SHP77 treated with DMSO at 0.1 percent for 48 hours (cell line): ENCODE measurements at regions not wholly inside any gene's neighbourhood (a gene's known extent, or its start where the extent isn't known, plus 50 kb on each side); places are given as distances from the start of the nearest gene placed in this dataset.

Experiments used
- DNase-seq: peaks from one replicate; lab custom pipeline; 2025; lab: John Stamatoyannopoulos, UW

DNA sequence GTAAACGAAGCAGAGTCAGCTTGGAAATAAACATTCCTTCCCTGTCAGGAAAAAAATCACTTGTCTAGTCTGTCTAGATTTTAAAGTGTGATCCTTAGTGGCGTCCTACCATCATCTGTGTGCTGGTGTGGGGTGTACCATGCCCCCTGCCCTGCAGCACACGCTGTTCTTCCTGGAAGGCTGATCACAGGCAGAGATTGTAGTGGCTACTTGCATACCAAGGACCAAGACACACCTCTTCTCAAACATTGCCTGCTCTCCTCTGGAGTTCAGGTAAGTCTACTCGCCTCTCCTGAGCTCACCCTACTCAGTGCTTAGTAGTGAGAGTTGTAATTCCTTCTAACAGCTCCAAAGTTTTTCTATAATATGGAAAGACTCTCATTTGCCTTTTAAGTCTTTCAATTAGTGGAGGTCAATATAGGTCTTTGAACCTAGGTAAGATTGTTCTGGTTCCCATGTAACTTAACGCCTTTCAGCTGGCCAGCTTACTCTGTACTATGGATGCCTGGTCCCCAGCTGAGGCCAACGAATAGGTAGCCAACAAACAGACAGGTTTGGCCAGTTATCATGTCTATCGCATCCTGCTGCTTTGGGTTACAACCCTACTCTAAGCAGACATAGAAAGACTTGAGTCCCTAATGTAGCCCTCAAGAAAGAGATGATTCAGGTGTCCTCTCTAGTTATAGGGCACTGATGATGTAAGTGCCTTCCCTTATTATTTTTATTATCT lies 55.4 kb downstream of the XCL1 start:
- DNase-seq: no peak

DNA sequence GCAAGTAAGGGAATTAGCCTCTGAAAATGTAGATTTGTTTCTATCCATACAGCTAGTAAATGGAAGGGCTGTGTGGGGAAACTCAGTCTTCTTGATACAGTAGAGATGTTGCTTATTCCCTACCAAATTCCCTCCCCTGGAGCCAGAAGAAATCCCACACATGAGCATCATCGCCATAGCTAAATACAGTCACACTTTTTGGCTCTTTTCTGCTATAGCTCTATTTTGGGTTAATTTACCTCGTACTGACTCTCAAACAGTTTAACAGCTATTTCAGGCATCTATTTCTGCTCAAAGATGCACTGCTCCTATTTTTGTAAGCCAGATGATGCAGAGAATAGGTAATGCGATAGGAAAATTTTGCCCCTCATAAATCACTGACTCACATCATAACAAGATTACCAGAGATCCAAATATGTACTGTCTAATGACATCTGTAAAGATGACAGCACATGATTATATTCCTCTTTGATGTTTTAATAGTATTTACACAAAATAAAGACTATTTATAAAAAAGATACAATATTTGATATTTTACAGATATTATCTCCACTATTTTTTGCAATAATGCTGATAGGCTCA lies 58.6 kb downstream of the XCL1 start:
- no peak for DNase-seq

DNA sequence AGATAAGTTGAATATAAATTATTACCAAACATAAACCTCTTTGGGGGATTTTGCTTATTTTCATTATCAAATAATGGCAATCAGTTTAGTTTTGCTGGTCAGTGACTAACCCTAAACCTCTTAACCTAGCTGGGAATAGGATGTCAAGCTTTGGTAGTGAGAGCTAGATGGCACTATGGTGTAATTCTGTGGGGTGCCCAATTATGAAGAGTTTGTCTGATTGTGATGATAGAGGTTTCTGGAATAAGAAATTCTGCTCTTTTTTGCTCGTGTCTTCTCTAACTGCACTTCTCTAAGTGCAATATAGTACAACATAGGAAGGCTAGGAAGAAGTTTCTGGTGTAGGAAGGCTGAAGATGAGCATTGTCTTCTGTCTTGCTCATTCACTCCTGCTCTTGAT lies 59.8 kb downstream of the XCL1 start:
- DNase-seq: no peak

DNA sequence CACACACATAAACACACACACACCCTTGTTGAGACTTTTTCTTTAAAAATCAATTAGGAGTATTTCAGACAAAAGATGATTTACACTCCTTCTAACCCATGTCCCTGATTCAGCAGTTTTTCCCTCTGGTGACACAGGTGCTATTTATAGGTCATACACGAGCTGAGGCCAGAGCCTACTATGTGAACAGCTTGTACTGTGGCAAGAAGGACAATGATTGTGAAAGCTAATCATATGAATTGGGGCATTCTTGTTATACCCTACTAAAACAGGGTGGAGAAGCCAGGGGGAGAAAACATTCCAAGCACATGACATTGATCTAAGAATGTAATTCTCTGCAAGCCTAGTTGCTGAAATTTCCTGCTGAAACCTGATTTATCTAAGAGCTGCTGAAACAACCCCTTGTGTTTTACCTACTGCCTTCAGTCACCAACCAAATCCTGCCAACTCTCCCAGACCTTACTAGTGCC lies 60.3 kb downstream of the XCL1 start:
- no peak for DNase-seq

DNA sequence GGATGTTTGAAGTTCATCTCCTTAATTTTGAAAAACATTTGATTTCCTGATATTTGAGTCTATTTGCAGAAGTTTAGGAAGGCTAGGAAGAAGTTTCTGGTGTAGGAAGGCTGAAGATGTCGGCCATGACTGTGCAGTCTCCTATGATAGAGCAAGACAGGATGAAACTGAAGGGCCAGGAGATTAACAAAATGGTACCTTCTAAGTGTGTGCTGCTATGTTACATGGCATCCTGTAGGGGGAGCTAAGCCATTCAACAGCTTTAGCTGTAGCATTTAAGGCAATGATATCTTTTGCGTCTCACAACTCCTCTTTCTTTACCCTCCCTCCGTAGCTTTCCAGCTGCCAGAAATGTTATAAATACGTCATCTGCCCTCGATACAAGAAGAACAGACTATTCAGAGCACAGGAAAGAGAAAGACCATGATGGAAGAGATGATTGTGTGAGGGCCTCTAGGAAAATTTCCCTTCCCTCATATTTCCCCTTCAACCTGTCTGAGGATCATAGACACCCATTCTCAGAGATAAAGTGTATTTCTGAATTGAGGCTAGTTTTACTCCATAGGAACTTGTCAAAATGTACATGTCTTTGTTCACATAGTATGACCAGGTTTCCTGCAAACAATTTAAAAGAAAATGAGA lies 61.1 kb downstream of the XCL1 start:
- peak; percentile 21 for DNase-seq

DNA sequence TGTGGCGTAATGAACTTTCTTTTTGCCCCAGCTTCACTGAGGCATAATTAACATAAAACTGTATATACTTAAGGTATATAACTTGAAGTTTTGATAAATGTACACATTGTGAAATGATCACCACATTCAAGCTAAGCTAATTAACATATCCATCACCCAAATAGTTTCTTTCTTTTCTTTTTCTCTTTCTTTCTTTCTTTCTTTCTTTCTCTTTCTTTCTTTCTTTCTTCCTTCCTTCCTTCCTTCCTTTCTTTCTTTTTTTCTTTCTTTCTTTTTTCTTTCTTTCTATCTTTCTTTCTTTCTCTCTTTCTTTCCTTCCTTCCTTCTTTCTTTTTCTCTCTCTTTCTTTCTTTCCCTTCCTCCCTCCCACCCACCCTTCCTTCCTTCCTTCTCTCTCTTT lies 62.5 kb downstream of the XCL1 start:
- DNase-seq: no peak

DNA sequence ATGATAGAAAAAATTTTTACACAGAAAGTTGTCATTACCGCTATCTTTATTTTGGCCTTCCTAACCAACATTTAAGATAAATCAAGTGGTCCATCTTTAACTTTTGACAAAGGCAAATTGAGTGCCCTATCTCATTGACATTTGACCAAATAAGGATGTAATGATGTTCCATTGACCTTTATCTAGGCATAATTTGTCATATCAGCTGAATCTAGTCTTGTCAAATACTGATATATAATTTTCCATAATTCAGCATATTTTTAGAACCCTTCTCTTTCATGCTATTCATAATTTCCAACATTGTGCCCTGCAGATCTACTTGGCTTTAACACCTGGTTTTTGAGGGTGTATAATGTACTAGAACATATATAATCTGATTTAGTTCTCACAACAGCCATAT lies 63.8 kb downstream of the XCL1 start:
- DNase-seq: no peak

DNA sequence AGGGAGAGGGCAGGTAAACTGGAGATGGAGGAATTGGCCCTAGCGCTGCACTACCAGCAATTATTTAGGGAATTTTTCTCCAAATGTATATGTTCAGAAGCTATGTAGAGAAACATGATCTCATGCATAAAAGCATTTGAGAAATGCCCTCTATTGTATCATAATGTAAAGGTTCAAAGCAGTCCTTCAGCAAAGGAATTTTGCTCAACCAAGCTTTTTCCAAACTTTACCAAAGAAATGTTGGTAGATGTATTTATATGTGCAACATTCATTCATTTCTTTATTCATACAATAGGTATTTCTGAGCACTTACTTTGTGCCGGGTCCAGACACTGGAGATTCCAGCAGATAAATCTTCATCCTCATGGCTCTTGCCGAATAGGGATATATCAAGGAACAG lies 64.4 kb downstream of the XCL1 start:
- no peak for DNase-seq

DNA sequence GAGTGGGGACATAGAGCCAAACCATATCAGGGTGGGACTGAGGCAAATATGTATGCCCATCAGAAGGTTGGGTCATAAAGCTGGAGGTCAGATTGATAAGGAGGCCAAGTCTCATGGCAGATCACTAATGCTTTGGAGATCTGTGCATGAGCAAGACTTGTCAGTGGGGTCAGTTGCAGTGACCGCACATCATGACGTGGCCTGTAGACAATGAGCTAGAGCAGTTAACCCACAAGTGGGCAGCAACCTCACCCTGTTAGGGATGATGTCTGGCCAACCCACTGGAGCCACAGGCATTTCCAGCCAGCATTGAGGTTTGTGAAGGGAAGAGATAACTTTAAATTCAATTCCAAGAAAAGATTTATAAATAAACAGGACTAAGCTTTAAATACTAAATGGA lies 66.7 kb downstream of the XCL1 start:
- no peak for DNase-seq
